Tongue (tissue), 1 donor: ENCODE measurements at regions not wholly inside any gene's neighbourhood (a gene's known extent, or its start where the extent isn't known, plus 50 kb on each side); places are given as distances from the start of the nearest gene placed in this dataset. TPM values are rescaled to one million over a fixed set of nuclear protein-coding genes. Genes with fewer than 3 reads are reported as not detected.

Experiments used
- small RNA-seq: library from RNA; depleted of rRNA; stranded (forward); fragments of <200 nt; gene quantifications from one replicate; pipeline ENCODE3, GENCODE V24; 2014; ENCODE audit warnings: low replicate concordance

Small RNAs in the stretch of these regions (small RNA-seq; reads per million reads assigned to genes)
- gene AC023232.1, result not detected
